ENCODE measurements at regions not wholly inside any gene's neighbourhood (a gene's known extent, or its start where the extent isn't known, plus 50 kb on each side); places are given as distances from the start of the nearest gene placed in this dataset.
A peak's percentile ranks its signal among the peaks of the same experiment; 100 is the strongest.
"Not testable (repeated sequence)": the region's sequence is repeated elsewhere in the genome, so short reads cannot be mapped to it uniquely, and the experiment has no call there.

DNA sequence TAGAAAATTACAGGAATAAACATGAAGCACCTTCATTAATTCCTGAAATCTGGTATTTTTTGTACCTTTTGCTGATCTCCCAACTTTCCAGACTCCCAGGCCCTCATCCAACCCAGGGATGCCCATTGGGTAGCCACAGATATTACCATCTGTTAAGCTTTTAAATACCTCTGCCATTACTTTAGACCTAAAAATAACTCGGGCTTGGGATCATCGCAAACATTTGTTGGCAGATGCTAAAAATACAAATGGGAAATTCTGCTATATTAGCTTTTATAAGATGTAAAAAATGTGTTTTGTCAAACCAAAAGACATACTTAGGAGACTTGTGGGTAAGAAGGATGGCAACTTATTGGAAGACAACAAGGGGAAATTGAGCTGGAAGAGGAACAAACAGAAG is 376.1 kb downstream of the CENPW start:
- Mint-ChIP-seq H3K4me1 (no peaks in the 10 kb centered on the region), H3K4me3 (no peak overlapping the region), H3K27ac (peak overlapping the region in 1 of 3 donors; percentile 55), H3K36me3 (no peaks in the 10 kb centered on the region), H3K9me3 (no peaks in the 10 kb centered on the region), H3K27me3 (no peaks in the 10 kb centered on the region)

GRCh38 chr6:126716826-126717509 is 377.1 kb downstream of the CENPW start:
- Mint-ChIP-seq H3K4me3 (no peak overlapping the region), H3K9me3 (no peaks in the 10 kb centered on the region), H3K36me3 (no peaks in the 10 kb centered on the region), H3K4me1 (no peaks in the 10 kb centered on the region), H3K27ac (no peak overlapping the region), H3K27me3 (no peaks in the 10 kb centered on the region)

DNA sequence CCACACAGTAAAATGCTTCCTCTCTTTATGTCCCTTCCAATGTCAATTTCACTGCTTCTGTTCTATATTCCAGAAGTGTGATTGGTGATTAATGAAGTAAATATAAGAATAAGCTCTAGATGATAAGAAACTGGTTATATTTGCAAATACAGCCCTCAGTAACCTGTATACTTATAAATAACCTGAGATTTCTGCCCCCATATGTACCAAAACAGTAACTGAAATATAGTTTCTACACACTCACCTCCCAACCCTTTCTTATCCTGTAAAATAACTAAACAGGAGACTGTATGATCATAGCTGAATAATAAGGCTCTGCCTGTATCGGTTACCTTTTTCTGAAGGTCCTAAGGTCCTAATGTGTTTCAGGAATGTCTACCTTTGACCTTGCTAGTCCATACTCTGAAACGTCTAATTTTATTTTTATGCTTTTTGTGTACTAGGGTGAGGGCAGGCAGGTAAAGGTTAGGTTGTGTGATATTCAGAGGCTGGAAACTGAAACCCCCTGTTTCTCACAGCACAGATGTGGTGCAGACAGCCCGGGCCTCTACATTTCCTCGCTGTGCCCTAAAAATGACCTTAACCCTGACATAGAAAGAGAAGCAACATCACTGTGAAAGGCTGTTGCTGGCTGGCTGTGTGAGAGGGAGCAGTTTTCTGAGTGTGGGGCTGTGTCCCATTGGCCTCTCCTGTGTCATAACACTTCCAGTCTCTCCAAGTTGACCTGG is 378.8 kb downstream of the CENPW start:
- Mint-ChIP-seq H3K27ac (no peak overlapping the region), H3K9me3 (no peaks in the 10 kb centered on the region), H3K27me3 (no peaks in the 10 kb centered on the region), H3K36me3 (no peaks in the 10 kb centered on the region), H3K4me3 (no peak overlapping the region), H3K4me1 (no peaks in the 10 kb centered on the region)

GRCh38 chr6:126720304-126720703 is 380.4 kb downstream of the CENPW start:
- no peaks in the 10 kb centered on the region for H3K36me3 Mint-ChIP-seq
- no peak overlapping the region for H3K4me3 Mint-ChIP-seq
- H3K4me1 Mint-ChIP-seq, result no peaks in the 10 kb centered on the region

DNA sequence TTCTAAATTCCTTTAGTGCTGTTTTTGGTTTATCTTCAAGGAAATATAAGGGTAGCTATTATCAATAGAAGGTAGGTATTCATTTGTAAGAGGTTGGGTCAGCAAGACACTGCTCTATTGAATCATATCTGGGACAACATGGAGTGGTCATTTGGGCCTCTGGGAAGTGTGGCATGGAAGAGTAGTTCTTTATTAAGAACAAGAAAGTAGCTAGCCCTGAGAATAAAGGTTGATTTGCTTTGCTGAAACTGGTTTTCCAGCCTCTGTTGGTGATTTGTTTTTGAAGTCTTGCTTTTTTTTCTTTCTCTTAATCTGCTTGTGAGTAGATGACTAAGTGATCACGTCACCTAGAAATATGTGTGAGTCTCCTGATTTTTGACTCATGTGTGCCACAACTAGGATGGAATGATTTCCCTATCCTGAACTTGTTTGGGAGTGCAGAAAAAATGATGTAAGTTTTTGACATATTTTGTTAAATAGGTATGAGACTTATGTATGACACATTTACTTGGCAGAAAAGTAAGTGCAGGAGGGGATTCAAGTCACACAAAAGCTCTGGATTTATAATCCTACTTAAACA is 381.8 kb downstream of the CENPW start:
- no peaks in the 10 kb centered on the region for H3K36me3 Mint-ChIP-seq
- H3K27me3 Mint-ChIP-seq, result no peaks in the 10 kb centered on the region
- no peaks in the 10 kb centered on the region for H3K4me1 Mint-ChIP-seq
- H3K27ac Mint-ChIP-seq, result no peak overlapping the region
- H3K4me3 Mint-ChIP-seq, result no peak overlapping the region
- peaks cover 0 to 3% (median 0%) of the 10 kb centered on the region in 3 donors for H3K9me3 Mint-ChIP-seq

More at GRCh38 chr6:126720304-126720703, 380.4 kb downstream of the CENPW start:
- Mint-ChIP-seq H3K27me3 (no peaks in the 10 kb centered on the region), H3K9me3 (no peaks in the 10 kb centered on the region), H3K27ac (no peak overlapping the region)

DNA sequence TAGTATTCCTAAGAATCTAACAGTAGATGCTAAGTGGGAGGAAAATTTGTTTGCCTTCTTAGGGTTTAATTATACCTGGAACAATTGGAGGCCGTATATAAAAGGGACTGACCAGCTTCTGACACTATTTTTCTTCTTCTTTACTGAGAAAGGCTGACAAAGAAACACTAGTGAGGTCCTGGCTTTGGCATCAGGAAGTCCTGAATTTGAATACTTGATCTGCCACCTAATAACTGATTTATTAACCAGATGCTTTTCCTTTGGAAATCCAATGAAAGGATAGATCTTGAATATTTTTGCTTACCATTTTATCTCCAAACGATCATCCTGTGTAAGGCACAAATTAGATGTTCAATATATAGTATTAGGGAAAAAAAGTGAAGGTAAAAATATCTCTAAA is 382.5 kb downstream of the CENPW start:
- Mint-ChIP-seq H3K4me1 (no peaks in the 10 kb centered on the region), H3K27ac (no peak overlapping the region), H3K4me3 (no peak overlapping the region), H3K9me3 (peaks cover 0 to 3% (median 0%) of the 10 kb centered on the region in 3 donors), H3K36me3 (no peaks in the 10 kb centered on the region), H3K27me3 (no peaks in the 10 kb centered on the region)

DNA sequence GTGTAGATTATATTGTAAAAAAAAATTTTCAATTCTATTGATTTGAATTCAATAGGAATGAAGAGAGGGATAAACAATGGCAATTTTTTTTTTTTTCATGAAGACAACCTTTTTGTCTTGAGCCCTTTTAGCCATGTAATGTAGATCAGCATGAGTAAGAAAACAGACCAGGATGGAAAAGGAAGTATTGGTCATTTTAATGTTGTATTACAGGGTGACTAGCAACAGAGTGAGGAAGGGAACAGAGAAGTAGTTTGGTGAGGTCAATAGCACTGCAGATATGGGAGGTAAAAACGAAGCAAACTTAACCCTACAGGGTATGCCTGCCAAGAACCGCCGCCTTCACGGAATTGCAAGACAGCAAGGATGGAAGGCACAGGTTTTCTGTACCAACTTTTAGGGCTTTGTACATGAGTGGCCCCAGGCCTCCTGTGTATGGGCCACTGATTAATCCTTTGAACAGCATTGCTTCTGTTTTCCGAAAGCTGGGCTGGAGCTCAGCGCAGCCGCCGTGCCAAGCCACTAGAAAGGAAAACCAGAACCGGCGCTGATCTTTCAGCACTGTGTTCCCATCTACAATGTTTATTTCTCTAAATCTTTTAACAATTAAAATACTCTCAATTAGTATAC is 383.7 kb downstream of the CENPW start:
- no peaks in the 10 kb centered on the region for H3K36me3 Mint-ChIP-seq
- H3K27me3 Mint-ChIP-seq, result no peaks in the 10 kb centered on the region
- no peak overlapping the region for H3K4me3 Mint-ChIP-seq
- H3K4me1 Mint-ChIP-seq, result no peaks in the 10 kb centered on the region
- no peak overlapping the region for H3K27ac Mint-ChIP-seq
- H3K9me3 Mint-ChIP-seq, result peaks cover 0 to 4% (median 0%) of the 10 kb centered on the region in 3 donors

DNA sequence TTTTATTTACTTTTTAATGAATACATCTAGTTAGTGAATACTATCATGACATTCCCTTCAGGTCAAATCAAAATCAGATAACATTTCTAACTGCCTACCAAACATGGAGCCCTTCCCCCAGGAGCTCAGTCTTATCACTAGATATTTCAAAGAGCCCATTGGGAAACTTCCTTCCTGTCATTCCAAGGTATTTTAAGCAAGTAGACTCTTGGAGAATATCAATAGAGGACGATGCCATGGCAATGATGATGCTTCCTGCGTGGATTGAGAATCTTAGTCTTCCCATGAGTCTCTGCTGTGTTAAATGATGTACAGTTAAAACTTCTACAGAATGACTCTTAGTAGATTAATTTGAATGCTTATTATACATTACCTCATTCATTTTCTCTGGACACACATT is 384.9 kb downstream of the CENPW start:
- no peaks in the 10 kb centered on the region for H3K27me3 Mint-ChIP-seq
- no peak overlapping the region for H3K4me3 Mint-ChIP-seq
- H3K27ac Mint-ChIP-seq, result no peak overlapping the region
- H3K4me1 Mint-ChIP-seq, result no peaks in the 10 kb centered on the region
- no peaks in the 10 kb centered on the region for H3K36me3 Mint-ChIP-seq
- peaks cover 0 to 4% (median 0%) of the 10 kb centered on the region in 3 donors for H3K9me3 Mint-ChIP-seq

DNA sequence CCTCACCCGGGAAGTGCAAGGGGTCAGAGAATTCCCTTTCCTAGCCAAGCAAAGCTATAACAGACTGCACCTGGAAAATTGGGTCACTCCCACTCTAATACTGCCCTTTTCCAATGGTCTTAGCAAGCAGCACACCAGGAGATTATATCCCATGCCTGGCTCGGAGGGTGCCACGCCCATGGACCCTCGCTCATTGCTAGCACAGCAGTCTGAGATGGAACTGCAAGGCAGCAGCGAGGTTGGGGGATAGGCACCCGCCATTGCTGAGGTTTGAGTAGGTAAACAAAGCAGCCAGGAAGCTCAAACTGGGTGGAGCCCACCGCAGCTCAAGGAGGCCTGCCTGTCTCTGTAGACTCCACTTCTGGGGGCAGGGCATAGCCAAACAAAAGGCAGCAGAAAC is 386.5 kb downstream of the CENPW start:
- H3K36me3 Mint-ChIP-seq, H3K27me3 Mint-ChIP-seq, H3K9me3 Mint-ChIP-seq, H3K4me1 Mint-ChIP-seq, H3K4me3 Mint-ChIP-seq, H3K27ac Mint-ChIP-seq: not testable (repeated sequence)

GRCh38 chr6:126738146-126738545 is 380.3 kb upstream of the RSPO3 start:
- peaks cover 1% of the 10 kb centered on the region for H3K27me3 Mint-ChIP-seq
- no peak overlapping the region for H3K4me3 Mint-ChIP-seq
- no peaks in the 10 kb centered on the region for H3K36me3 Mint-ChIP-seq
- no peak overlapping the region for H3K27ac Mint-ChIP-seq
- no peaks in the 10 kb centered on the region for H3K4me1 Mint-ChIP-seq
- H3K9me3 Mint-ChIP-seq, result peaks cover 2 to 5% (median 3%) of the 10 kb centered on the region in 3 donors

DNA sequence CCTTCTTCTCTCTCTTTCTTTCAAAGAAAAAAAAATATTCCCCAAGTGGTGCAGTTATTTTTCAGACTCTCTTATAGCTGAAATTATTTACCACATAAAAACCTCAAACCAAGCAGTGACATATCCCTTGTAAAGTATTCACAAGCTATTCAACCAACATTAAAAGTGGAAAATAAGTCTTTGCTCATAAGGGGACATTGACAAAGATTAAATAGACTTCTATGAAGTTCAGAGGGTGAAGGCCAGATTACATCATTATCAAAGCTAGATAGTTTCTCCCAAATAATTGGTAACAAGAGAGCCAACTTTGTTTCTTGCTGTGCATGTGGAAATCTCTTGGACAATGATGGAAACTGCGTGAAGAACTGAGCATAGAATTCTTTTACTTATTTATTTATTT is 379.8 kb upstream of the RSPO3 start:
- Mint-ChIP-seq H3K9me3 (peaks cover 2 to 5% (median 3%) of the 10 kb centered on the region in 3 donors), H3K27me3 (peaks cover 1% of the 10 kb centered on the region), H3K36me3 (no peaks in the 10 kb centered on the region), H3K4me1 (no peaks in the 10 kb centered on the region), H3K27ac (no peak overlapping the region), H3K4me3 (no peak overlapping the region)

GRCh38 chr6:126743076-126743475 is 375.4 kb upstream of the RSPO3 start:
- Mint-ChIP-seq H3K36me3 (no peaks in the 10 kb centered on the region), H3K4me3 (no peak overlapping the region), H3K4me1 (no peaks in the 10 kb centered on the region), H3K27ac (no peak overlapping the region), H3K9me3 (no peaks in the 10 kb centered on the region), H3K27me3 (peaks cover 1% of the 10 kb centered on the region)

DNA sequence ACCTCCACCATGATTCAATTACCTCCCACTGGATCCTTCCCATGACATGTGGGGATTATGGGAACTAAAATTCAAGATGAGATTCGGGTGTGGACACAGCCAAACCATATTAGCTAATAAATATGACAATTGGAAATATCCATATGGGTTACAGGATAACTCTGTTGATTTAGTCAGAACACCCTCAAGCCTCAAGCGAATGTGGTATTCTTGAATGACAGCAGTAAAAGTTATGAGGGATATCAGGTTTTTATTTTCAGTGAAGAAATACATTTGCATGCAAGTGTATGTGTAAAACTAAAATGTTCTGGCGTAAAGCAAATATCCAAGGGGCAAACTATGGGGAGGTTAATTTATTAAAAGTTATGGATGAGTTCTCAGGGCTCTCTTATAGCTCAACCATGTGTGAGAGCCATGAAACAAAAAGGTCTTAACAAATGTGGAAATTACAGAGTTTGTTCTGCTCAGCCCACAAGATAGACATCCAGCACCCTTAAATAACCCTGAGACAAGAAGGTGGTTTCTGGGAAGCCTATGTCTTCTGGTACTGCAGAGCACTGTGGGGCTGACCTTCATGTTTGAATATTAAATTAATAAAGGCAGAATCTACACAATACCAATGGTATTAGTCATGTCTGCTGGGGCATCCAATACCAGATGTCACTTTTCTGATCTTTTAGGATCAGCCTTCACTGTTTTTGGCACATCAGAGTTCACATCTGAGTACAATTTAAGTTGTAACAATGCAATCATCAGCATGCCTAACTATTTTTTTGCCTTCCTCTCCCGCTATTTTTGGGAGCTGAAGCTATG is 370.5 kb upstream of the RSPO3 start:
- H3K27ac Mint-ChIP-seq, result no peak overlapping the region
- H3K36me3 Mint-ChIP-seq, result no peaks in the 10 kb centered on the region
- no peaks in the 10 kb centered on the region for H3K27me3 Mint-ChIP-seq
- H3K9me3 Mint-ChIP-seq, result peaks cover 2 to 7% (median 7%) of the 10 kb centered on the region in 3 donors
- no peaks in the 10 kb centered on the region for H3K4me1 Mint-ChIP-seq
- H3K4me3 Mint-ChIP-seq, result no peak overlapping the region

DNA sequence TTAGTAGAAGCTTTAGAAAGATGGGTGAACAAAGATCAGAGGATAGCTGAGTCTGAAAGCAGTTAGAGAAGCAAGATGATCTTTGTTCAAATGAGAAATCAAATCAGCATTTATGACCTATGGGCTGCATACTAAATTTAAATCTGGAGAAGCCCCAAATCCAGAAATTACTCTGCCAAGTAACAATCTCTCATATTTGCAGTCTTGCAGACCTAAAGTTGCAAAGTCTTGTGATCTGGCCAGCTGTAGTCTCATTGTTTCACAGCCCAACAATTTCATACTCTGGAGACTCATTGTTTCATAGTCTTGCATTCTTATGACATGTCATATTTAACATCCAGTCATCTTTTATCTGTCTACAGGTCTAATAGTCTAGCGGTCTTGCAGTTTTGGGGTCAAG is 364.9 kb upstream of the RSPO3 start:
- Mint-ChIP-seq H3K4me1 (no peaks in the 10 kb centered on the region), H3K9me3 (peaks cover 2 to 11% (median 7%) of the 10 kb centered on the region in 3 donors), H3K27ac (no peak overlapping the region), H3K36me3 (no peaks in the 10 kb centered on the region), H3K27me3 (no peaks in the 10 kb centered on the region), H3K4me3 (no peak overlapping the region)

DNA sequence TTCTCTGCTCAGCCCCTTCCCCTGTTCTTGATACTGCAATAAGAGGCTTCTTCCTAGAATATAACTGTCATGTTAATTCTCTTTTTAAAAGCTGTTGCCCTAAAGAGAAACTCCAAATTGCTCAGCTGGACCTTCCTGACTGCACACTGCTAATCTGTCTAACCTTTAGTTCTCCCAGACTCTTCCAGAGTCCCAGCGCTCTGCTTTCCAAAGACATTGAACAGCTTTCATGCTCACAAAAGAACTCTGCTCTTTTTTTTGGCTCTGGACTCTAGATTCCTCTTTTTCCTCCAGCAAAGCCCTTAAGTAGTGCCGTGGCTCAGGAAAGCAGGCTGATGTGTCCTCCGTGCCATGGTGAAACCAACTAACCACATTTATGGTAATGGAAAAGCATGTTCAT is 356.6 kb upstream of the RSPO3 start:
- no peak overlapping the region for H3K27ac Mint-ChIP-seq
- H3K27me3 Mint-ChIP-seq, result no peaks in the 10 kb centered on the region
- H3K4me3 Mint-ChIP-seq, result no peak overlapping the region
- peaks cover 2% of the 10 kb centered on the region for H3K36me3 Mint-ChIP-seq
- no peaks in the 10 kb centered on the region for H3K4me1 Mint-ChIP-seq
- no peaks in the 10 kb centered on the region for H3K9me3 Mint-ChIP-seq
